H1 (cell line): ENCODE measurements at regions not wholly inside any gene's neighbourhood (a gene's known extent, or its start where the extent isn't known, plus 50 kb on each side); places are given as distances from the start of the nearest gene placed in this dataset.

ENCODE experiments used
- ASH2L ChIP-seq: fragments of 200-600, 300-600 bp; sonication (generic); IDR thresholded peaks from one replicate; pipeline ENCODE4 v1.7.1; 2017; ENCODE audit warnings: low read length
- KDM5A ChIP-seq: fragments of 200-600 bp; IDR thresholded peaks from 2 replicates; pipeline ENCODE4 v1.7.1; 2012; ENCODE audit warnings: mild to moderate bottlenecking, low read length, inconsistent platforms, mixed read lengths
- ZNF274 ChIP-seq: IDR thresholded peaks from 2 replicates; pipeline ENCODE4 v1.7.0; 2012; ENCODE audit warnings: low read length, borderline replicate concordance; ENCODE audit errors: extremely low read depth

GRCh38 chrX:151852294-151852693 lies 60.4 kb upstream of the MAGEA4 start:
- TF ChIP-seq ASH2L (no peak), KDM5A (no peak), ZNF274 (no peak)
